ENCODE measurements at regions not wholly inside any gene's neighbourhood (a gene's known extent, or its start where the extent isn't known, plus 50 kb on each side); places are given as distances from the start of the nearest gene placed in this dataset.

GRCh38 chr6:11416936-11417576 is 120.5 kb upstream of the TMEM170B start:
- Histone ChIP-seq H3K27ac (ENCODE audit: extremely low read length, insufficient read depth, low read length) (peak overlapping the region; percentile 42), H3K4me2 (ENCODE audit: low read depth, low read length) (no peak overlapping the region), H3K27me3 (ENCODE audit: control insufficient read depth in 1 of 2, insufficient read depth in 2 of 2, low read length in 2 of 2) (no peaks in the 10 kb centered on the region), H3K9ac (ENCODE audit: insufficient read depth, low read depth, low read length) (no peak overlapping the region), H3K9me3 (ENCODE audit: low read length) (no peaks in the 10 kb centered on the region), H2AFZ (ENCODE audit: low read length) (no peak overlapping the region), H3K4me3 (replicated peaks in 1 of 3; ENCODE audit: insufficient read depth in 1 of 3, low read depth in 2 of 3, low read length in 3 of 3) (no peak overlapping the region), H3K4me1 (ENCODE audit: insufficient read depth, low read length) (peaks cover 73% of the 10 kb centered on the region), H3K36me3 (replicated peaks in 1 of 2; ENCODE audit: control insufficient read depth in 1 of 2, insufficient read depth in 2 of 2, low read length in 2 of 2) (no peaks in the 10 kb centered on the region), H3K79me2 (ENCODE audit: insufficient read depth, low read length) (no peaks in the 10 kb centered on the region), H4K20me1 (ENCODE audit: insufficient read depth, low read length) (no peaks in the 10 kb centered on the region)
- ATAC-seq (peak; percentile 40), FAIRE-seq (no peak), DNase-seq (ENCODE audit: low spot score) (no peak)
- ChIA-PET POLR2A (interaction anchor here (0.9 to 1.7 kb wide), 4 partner anchors 18 to 185 kb away, joined by 3 to 6 read pairs (median 5); partner anchors contain the start of gene NEDD9), CTCF (ENCODE audit: low intra/inter-chr PET ratio, low total read pairs) (no interaction called here)
- BruUV-seq (replicated peaks), result no TSS peak
- intact Hi-C loops (cut with micrococcal nuclease; ENCODE audit: unreplicated experiment) (no loop called here), in situ Hi-C loops (cut with HindIII; ENCODE audit: extremely low pct_ligation_motif_present, low pct_unique_long_range_greater_than_20kb) (no loop called here)
- WGBS (ENCODE audit: low lambda C conversion rate), result 96% methylated on average over 53 of the region's 54 CpGs
- no peak for TF ChIP-seq FOXP4 (CRISPR knock-in tag; IDR thresholded peaks at IDR 0.05)
- TF ChIP-seq, protein P1, sequence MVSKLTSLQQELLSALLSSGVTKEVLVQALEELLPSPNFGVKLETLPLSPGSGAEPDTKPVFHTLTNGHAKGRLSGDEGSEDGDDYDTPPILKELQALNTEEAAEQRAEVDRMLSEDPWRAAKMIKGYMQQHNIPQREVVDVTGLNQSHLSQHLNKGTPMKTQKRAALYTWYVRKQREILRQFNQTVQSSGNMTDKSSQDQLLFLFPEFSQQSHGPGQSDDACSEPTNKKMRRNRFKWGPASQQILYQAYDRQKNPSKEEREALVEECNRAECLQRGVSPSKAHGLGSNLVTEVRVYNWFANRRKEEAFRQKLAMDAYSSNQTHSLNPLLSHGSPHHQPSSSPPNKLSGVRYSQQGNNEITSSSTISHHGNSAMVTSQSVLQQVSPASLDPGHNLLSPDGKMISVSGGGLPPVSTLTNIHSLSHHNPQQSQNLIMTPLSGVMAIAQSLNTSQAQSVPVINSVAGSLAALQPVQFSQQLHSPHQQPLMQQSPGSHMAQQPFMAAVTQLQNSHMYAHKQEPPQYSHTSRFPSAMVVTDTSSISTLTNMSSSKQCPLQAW (CRISPR knock-in tag; IDR thresholded peaks at IDR 0.05), result no peak
- peak; percentile 27; the same call in 1 of the 2 replicates for TF ChIP-seq ZNF768 (CRISPR knock-in tag; IDR thresholded peaks at IDR 0.05)
- TF ChIP-seq, protein P2, sequence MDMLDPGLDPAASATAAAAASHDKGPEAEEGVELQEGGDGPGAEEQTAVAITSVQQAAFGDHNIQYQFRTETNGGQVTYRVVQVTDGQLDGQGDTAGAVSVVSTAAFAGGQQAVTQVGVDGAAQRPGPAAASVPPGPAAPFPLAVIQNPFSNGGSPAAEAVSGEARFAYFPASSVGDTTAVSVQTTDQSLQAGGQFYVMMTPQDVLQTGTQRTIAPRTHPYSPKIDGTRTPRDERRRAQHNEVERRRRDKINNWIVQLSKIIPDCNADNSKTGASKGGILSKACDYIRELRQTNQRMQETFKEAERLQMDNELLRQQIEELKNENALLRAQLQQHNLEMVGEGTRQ (IDR thresholded peaks at IDR 0.05; ENCODE audit: low read depth, low read length), result no peak
- TF ChIP-seq, protein P2 (CRISPR knock-in tag; IDR thresholded peaks at IDR 0.05; ENCODE audit: borderline replicate concordance), result no peak
- TF ChIP-seq ZMYM4 (CRISPR knock-in tag; IDR thresholded peaks at IDR 0.05), result peak; percentile 40; the same call in 1 of the 2 replicates
- TF ChIP-seq SCMH1 (CRISPR knock-in tag; IDR thresholded peaks at IDR 0.05; ENCODE audit: borderline replicate concordance), result no peak
- no peak for TF ChIP-seq GZF1 (CRISPR knock-in tag; IDR thresholded peaks at IDR 0.05)
- no peak for TF ChIP-seq ATF7 (IDR thresholded peaks at IDR 0.05)
- no peak for TF ChIP-seq ATF7 (CRISPR knock-in tag; IDR thresholded peaks at IDR 0.05)
- no peak for TF ChIP-seq GTF2F1 (IDR thresholded peaks at IDR 0.05; ENCODE audit: low read length)
- 0 out of 2 replicates have a peak, but pooled peaks have one; percentile 44 for TF ChIP-seq MTA1 (CRISPR knock-in tag; IDR thresholded peaks at IDR 0.05; ENCODE audit: borderline replicate concordance)
- TF ChIP-seq, protein P3, sequence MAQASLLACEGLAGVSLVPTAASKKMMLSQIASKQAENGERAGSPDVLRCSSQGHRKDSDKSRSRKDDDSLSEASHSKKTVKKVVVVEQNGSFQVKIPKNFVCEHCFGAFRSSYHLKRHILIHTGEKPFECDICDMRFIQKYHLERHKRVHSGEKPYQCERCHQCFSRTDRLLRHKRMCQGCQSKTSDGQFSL (CRISPR knock-in tag; IDR thresholded peaks at IDR 0.05), result no peak
- no peak for TF ChIP-seq SRSF9 (IDR thresholded peaks at IDR 0.05; ENCODE audit: borderline replicate concordance, insufficient read depth, low read depth, low read length, poor library complexity, severe bottlenecking)
- 0 out of 2 replicates have a peak, but pooled peaks have one; percentile 21 for TF ChIP-seq ARHGAP35 (CRISPR knock-in tag; IDR thresholded peaks at IDR 0.05; ENCODE audit: borderline replicate concordance)
- TF ChIP-seq ZNF232 (CRISPR knock-in tag; IDR thresholded peaks at IDR 0.05; ENCODE audit: borderline replicate concordance), result no peak

Data from HepG2 (cell line).